ENCODE measurements at regions not wholly inside any gene's neighbourhood (a gene's known extent, or its start where the extent isn't known, plus 50 kb on each side); places are given as distances from the start of the nearest gene placed in this dataset.

- DNase-seq (ENCODE audit: low spot score) = no peak
Measured at GRCh38 chr5:124463851-124464250, 282.6 kb downstream of the ZNF608 start.

DNA sequence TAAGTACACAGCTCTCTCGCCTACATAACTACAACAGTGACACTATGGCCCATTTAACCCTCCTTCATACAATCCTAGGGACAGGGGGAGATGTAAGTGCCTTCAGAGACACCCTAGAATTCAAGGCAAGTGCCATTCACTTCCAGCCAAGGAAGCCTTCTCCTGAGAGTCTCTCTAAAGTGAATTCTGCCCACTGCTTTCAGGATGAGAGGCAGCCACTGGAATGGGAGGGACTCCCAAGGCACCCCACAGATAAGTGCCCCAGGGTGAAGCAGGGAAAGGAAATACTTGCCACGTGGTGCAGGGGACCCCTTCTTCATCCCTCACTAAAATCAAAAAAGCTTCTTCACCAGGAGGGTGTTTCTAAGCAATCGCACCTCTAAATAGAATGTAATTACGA is 283.7 kb downstream of the ZNF608 start:
- DNase-seq (ENCODE audit: low spot score) = no peak

DNA sequence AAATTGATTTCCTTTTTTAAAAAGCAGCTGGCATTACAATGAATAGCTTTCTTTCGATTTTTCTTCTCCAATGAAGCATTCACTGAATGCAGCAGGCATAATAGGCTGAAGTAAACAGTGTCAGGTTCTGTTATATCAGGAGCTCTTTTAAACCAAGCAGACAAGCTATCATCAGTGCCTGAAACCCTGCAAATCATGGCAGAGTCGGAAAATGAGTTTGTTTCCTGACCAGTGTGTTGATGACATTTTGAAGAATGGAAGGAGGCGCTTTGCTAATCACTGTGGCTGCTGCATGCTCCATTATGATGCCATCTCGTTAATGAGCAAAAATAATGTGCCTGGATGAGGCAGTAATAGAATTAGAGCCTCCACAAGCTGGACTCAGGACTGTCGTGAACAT is 284.5 kb downstream of the ZNF608 start:
- DNase-seq (ENCODE audit: low spot score) = no peak

DNA sequence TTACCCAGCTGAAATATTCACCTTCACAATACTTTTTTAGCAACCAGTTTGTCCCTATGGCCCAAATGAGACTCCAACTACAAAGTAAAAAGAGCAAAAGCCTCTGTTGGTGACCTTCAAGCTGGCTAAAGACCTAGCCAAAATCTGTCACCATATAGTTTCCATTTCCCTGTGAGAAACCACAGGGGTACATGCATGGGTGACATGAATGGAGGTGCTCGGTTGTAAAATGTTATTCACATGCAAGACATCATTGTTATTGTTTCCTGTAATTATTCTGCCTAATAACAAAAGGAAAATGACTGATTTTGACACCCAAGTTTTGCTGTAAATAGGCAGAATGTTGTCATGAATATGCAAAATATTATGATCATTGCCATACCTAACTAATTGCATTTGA is 285.3 kb downstream of the ZNF608 start:
- DNase-seq (ENCODE audit: low spot score) = no peak

GRCh38 chr5:124460642-124461041 is 285.8 kb downstream of the ZNF608 start:
- DNase-seq (ENCODE audit: low spot score) = no peak

DNA sequence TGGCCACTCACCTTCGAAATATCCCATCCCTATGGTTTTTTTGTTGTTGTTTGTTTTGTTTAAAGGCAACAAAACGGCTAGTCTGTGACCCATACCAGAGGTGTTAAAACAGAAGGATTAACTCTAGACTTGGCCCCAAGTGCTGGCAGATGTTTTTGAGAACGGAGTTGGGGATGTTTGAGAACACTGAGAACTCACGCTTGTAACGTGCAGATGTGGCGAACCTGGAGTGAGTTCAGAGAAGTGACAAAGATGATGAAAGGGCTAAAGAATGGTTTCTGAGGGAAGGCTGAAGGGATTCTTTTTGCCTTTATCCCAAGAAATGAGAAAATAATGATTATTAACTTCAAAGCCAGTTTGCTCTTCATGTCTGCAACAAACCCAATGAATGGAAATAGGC is 286.5 kb downstream of the ZNF608 start:
- no peak for DNase-seq (ENCODE audit: low spot score)

- no peak for DNase-seq (ENCODE audit: low spot score)
Measured at GRCh38 chr5:124457901-124458300, 288.5 kb downstream of the ZNF608 start.

GRCh38 chr5:124457101-124457500 is 289.3 kb downstream of the ZNF608 start:
- no peak for DNase-seq (ENCODE audit: low spot score)

GRCh38 chr5:124456249-124456648 is 290.2 kb downstream of the ZNF608 start:
- no peak for DNase-seq (ENCODE audit: low spot score)

DNA sequence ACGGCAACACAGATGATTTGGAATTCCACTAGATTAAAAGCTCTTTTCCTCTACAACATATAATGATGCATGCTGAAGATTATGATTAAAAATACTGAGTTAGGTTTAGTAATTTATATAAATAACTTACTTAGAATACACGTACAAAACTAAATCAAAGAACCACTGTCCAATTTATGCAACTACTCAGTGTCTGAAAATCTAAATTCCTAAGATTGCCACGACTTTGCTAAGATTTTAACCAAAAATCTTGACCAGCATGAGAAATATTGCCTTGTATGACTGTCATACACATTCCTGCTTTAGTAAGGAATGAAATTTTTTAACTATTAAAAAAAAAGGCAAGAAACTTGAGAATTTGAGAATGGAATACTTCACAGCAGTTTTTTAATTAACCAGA is 292.4 kb downstream of the ZNF608 start:
- DNase-seq (ENCODE audit: low spot score) = no peak

DNA sequence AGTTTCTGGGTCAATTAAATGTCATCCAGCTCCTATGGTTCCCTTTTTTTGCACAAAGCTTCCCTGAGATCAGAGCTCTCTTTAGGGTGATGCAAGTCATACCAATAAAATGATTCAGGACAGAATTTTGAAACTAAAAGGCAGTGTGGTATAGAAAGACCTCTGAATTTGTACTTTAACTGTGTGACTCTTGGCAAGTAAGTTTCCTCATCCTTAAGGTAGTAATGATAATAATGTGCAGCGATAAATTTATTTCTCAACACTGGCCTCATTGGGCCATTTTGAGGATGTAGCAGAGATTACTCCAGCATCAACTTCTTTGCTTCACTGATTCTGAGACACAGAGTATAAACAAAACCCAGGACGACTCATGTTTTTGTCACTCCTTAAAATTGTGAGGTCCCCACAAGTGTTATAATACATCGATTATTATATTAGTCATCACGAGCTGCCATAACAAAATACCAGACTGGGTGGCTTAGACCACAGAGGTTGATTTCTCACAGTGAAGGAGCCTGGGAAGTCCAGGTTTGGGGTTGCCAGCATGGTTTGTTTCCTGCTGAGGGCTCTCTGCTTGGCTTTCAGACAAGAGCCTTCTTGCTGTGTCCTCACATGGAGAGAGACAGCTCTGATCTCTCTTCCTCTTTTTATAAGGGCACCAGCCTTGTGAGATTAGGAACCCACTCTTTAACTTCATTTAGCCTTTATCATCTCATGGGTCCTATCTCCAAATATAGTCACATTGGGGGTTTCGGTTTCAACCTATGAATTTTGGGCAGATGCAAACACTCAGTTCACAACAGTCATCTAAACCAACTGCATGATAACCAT is 293.0 kb downstream of the ZNF608 start:
- peak; percentile 20 for DNase-seq (ENCODE audit: low spot score)

DNA sequence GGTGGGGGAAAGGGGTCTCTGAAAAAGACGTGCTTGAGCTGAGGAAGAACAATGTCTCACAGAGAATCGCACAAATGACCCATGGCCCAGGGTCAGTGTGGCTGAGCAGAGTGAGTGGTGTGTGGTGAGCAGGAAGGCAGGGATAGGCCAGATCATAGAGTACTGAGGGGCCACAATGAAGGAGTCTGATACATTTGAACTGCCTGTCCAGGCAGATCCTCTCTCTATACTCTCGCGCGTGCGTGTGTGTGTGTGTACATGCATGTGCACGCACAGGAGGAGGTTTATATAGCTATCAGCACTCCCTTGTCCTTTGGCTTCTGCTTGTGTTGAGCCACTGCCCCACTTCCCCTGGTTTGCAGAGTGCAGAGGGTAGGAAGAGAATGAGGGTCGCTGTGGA is 294.0 kb downstream of the ZNF608 start:
- no peak for DNase-seq (ENCODE audit: low spot score)

DNA sequence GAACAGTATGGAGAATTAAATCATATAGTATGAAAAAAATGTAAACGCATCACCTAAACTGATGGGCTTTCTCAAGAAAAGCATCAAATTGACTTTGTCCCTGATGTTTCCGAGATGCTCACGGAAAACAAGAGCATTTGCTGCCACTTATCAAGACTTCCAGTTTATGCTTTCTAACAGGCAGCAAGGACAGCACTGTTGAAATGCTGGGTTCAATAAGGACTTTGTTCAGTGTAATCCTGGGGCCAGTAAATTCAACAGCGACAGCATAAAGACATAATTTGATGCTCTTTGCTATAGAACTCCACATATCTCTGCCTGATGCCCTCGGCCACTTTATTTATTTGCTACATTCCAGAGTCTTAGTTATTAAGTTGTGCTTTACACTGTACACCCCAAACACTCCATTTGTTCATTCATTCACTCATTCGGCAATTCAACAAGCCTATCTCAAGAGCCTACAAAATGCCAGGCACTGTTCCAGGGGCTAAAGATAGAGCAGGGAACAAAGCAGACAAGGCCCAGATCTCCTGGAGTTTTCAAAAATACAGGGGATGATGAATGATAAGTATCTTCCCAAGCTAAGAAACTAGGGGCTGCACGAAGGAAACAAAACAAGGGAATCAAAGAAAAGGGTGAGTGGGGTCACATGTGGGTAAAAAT is 294.6 kb downstream of the ZNF608 start:
- no peak for DNase-seq (ENCODE audit: low spot score)

DNA sequence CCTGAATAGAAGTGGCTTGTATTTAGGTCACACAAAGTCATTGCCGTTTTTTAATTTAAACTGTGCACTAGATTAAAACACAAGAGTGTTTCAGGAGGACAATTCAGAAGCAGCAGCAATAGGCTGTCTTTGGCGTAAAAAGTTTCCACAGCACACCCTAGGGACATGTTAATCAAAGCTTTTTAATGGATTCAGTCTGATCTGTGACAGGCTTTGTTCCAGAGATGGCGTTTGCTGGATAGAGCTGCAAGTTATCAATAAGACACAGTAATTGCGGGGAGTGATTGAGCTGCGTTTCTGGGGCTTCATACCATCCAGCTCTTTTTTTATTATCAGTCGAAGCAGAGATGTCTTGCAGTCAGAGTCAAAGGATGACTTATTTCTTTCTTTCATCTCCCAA is 300.3 kb downstream of the ZNF608 start:
- DNase-seq (ENCODE audit: low spot score) = no peak

- DNase-seq (ENCODE audit: low spot score) = no peak
Measured at GRCh38 chr5:124445070-124445619, 301.3 kb downstream of the ZNF608 start.

DNA sequence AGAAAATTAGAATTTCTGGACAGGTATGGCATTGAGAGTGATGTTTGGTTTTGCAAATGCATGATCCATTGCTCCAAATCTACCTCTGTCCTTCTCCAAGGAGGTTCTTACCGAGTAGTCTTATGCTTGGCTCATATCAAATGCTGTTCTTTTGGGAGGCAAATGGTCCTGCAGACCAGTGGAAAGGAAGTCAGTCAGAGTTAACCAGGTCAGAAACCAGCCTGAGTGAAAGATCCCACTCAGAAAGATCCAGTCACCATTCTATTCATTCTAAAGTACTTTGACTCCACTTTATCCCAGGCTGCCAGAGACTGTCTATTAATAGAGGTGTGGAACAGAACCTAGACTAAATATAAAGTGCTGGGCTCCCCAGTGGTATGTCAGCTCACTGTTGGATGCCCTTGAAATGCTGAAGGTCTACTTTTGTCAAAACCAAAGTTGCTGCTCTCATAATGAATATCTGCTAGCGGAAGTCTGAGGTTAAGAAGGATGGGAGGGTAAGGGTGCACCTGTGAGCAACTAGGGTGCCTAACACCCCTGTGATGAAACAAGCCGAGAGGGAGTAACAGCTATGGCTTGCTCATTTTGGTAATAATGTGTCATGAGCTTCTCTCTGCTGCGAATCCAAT is 302.2 kb downstream of the ZNF608 start:
- no peak for DNase-seq (ENCODE audit: low spot score)

- DNase-seq (ENCODE audit: low spot score) = no peak
Measured at GRCh38 chr5:124440471-124440870, 306.0 kb downstream of the ZNF608 start.

DNA sequence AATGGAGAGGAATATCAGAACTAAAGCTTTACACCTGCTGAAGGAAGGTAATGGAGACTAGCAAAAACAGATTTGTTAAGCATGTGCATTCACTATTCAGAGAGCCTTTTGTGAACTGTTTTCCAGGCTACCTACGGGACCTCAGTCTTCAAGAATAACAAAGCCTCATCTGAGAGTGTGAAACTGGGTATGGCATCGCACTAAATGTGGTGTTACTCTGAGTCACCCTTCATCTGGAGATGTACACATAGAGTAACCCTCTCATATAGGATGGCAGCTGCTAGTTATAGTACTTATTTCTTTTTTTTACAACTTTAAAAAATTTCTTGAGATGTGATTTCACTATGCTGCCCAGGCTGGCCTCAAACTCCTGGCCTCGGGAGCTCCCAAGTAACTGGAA is 306.8 kb downstream of the ZNF608 start:
- DNase-seq (ENCODE audit: low spot score) = no peak

- DNase-seq (ENCODE audit: low spot score) = no peak
Measured at GRCh38 chr5:124438903-124439281, 307.5 kb downstream of the ZNF608 start.

GRCh38 chr5:124438026-124438902 is 308.2 kb downstream of the ZNF608 start:
- no peak for DNase-seq (ENCODE audit: low spot score)

- DNase-seq (ENCODE audit: low spot score) = no peak
Measured at GRCh38 chr5:124436294-124436693, 310.1 kb downstream of the ZNF608 start.

DNA sequence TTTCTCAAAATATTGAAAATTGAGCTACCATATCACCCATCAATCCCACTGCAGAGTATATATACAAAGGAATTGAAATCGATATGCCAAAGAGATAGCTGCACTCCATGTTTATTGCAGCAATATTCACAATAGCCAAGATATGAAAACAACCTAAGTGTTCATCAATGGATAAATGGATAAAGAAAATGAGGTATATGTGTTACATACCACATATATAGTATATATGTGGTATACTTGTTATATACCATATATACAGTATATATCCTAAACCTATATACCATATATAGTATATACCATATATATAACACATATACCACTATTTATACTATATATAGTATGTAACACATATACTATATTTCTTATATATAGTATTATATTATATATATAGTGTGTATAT is 313.3 kb downstream of the ZNF608 start:
- no peak for DNase-seq (ENCODE audit: low spot score)

All from SW480 (cell line).